ENCODE measurements at regions not wholly inside any gene's neighbourhood (a gene's known extent, or its start where the extent isn't known, plus 50 kb on each side); places are given as distances from the start of the nearest gene placed in this dataset.

GRCh38 chr12:127400221-127400620 lies 866.7 kb upstream of the TMEM132C start:
- TF ChIP-seq EZH2phosphoT487 (IDR thresholded peaks at IDR 0.05; ENCODE audit: insufficient read depth, low read depth): no peak
- no peak for TF ChIP-seq EZH2 (IDR thresholded peaks at IDR 0.05; ENCODE audit: insufficient read depth, poor library complexity, severe bottlenecking)

All from GM23248 (cell line).